GM21526 (cell line): ENCODE measurements at regions not wholly inside any gene's neighbourhood (a gene's known extent, or its start where the extent isn't known, plus 50 kb on each side); places are given as distances from the start of the nearest gene placed in this dataset.

ENCODE experiments used
- ATAC-seq: cut with Tn5 transposase; IDR thresholded peaks from one replicate; pipeline ENCODE4 v1.9.1; 2021; ENCODE audit warnings: moderate library complexity; ENCODE audit not compliant: unreplicated experiment, low FRiP score

- no peak for ATAC-seq
Measured at GRCh38 chr15:97401195-97401594, 559.3 kb upstream of the ARRDC4 start.

- no peak for ATAC-seq
Measured at GRCh38 chr15:97401970-97402369, 558.5 kb upstream of the ARRDC4 start.

GRCh38 chr15:97406841-97407240 lies 553.7 kb upstream of the ARRDC4 start:
- no peak for ATAC-seq

GRCh38 chr15:97410897-97411575 lies 549.5 kb upstream of the ARRDC4 start:
- ATAC-seq: no peak

GRCh38 chr15:97420130-97420529 lies 540.4 kb upstream of the ARRDC4 start:
- ATAC-seq: no peak

GRCh38 chr15:97425596-97425995 lies 534.9 kb upstream of the ARRDC4 start:
- ATAC-seq: no peak

- no peak for ATAC-seq
Measured at GRCh38 chr15:97443101-97443500, 517.4 kb upstream of the ARRDC4 start.

- no peak for ATAC-seq
Measured at GRCh38 chr15:97446138-97446537, 514.4 kb upstream of the ARRDC4 start.

- ATAC-seq: no peak
Measured at GRCh38 chr15:97456521-97457202, 503.8 kb upstream of the ARRDC4 start.

- no peak for ATAC-seq
Measured at GRCh38 chr15:97457203-97457847, 503.2 kb upstream of the ARRDC4 start.

GRCh38 chr15:97459771-97460170 lies 500.7 kb upstream of the ARRDC4 start:
- no peak for ATAC-seq

GRCh38 chr15:97461226-97461625 lies 499.3 kb upstream of the ARRDC4 start:
- ATAC-seq: no peak

GRCh38 chr15:97463696-97464095 lies 496.8 kb upstream of the ARRDC4 start:
- no peak for ATAC-seq

- no peak for ATAC-seq
Measured at GRCh38 chr15:97470417-97470816, 490.1 kb upstream of the ARRDC4 start.

- no peak for ATAC-seq
Measured at GRCh38 chr15:97473627-97474026, 486.9 kb upstream of the ARRDC4 start.

- ATAC-seq: no peak
Measured at GRCh38 chr15:97479957-97480356, 480.5 kb upstream of the ARRDC4 start.

GRCh38 chr15:97482521-97482920 lies 478.0 kb upstream of the ARRDC4 start:
- no peak for ATAC-seq

- no peak for ATAC-seq
Measured at GRCh38 chr15:97483232-97483631, 477.3 kb upstream of the ARRDC4 start.

- no peak for ATAC-seq
Measured at GRCh38 chr15:97490429-97490828, 470.1 kb upstream of the ARRDC4 start.

- no peak for ATAC-seq
Measured at GRCh38 chr15:97501291-97501690, 459.2 kb upstream of the ARRDC4 start.

GRCh38 chr15:97502038-97502437 lies 458.5 kb upstream of the ARRDC4 start:
- ATAC-seq: no peak
